Mammary epithelial cell (primary cell): ENCODE measurements at regions not wholly inside any gene's neighbourhood (a gene's known extent, or its start where the extent isn't known, plus 50 kb on each side); places are given as distances from the start of the nearest gene placed in this dataset.

ENCODE experiments used
- CTCF ChIP-seq, 2 donors: IDR thresholded peaks in 1 of 2; conservative IDR thresholded peaks in 1 of 2; 2 replicates each; pipeline ENCODE4 v1.5.1; 2011 to 2012; ENCODE audit warnings: inconsistent platforms in 2 of 2, low read length in 2 of 2, mild to moderate bottlenecking in 2 of 2, control low read depth in 1 of 2, low read depth in 1 of 2; ENCODE audit not compliant: insufficient read depth in 1 of 2; ENCODE audit errors: extremely low read depth in 1 of 2
- EZH2 ChIP-seq: IDR thresholded peaks from 2 replicates; pipeline ENCODE4 v1.6.1; 2012; ENCODE audit warnings: low read length, inconsistent platforms, borderline replicate concordance

GRCh38 chr5:38772471-38772870, 73.3 kb upstream of the OSMR start:
- TF ChIP-seq EZH2 (no peak), CTCF (conservative IDR thresholded peaks at IDR 0.05 in 1 of 2, IDR thresholded peaks at IDR 0.05 in 1 of 2; ENCODE audit: extremely low read depth in 1 of 2, insufficient read depth in 1 of 2, low read depth in 1 of 2, low read length in 2 of 2) (no peak)
